ENCODE measurements at regions not wholly inside any gene's neighbourhood (a gene's known extent, or its start where the extent isn't known, plus 50 kb on each side); places are given as distances from the start of the nearest gene placed in this dataset.

DNA sequence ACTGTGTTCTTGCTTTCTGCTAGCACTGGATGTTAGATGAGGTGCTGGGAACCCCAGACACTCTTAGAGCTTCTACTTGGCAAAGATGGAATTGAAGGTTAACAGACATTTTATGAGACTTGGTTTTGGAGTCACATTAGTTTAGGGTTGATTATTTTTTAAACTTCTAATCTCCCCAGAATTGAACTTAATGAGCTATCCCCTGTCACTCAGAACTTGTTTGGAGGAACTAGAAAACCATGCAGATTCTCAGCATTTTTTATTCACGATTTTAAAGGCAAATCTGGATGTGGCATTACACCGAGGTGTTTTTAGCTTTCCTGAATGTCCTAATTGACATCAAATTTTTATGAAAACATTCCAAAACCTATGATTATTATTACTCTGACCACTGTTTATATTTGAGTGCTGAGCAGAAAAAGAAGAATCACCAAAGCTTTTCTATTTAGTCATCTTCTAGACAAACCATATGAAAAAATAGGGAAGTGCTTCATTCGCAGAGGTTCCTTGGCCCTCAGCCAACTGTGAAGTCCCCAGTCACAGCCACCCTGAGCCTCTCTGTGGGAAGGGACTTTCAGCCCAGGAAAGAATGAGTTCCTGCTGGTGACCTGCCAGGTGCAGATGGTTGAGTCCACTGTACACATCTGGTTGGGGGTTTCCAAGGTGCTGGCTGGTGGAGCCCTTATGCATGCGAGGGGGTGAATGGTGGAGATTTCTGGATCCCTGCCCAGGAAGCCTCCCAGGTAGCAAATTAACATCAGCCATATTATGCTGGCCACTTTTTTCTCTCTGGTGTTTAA is 196.0 kb upstream of the TOPAZ1 start:
- ATAC-seq = peak; percentile 93
- intact Hi-C loops (cut with micrococcal nuclease; ENCODE audit: unreplicated experiment) (loop anchor here (2.0 kb wide), 2 partner anchors 47 to 59 kb away; no protein-coding TSS in a partner anchor), in situ Hi-C loops (cut with MboI) (no loop called here)
- H3K36me3 ChIP-seq (ENCODE audit: control insufficient read depth in 2 of 2, insufficient read depth in 2 of 2, low read length in 1 of 2) = peaks cover 0 to 4% of the 10 kb centered on the region in 2 experiments; a peak in 1 of 4 replicates
- peak overlapping the region; percentile 74 for H3K4me2 ChIP-seq (ENCODE audit: control insufficient read depth, insufficient read depth)
- TSS peak; percentile 89 for BruUV-seq (replicated peaks)
- H3K9ac ChIP-seq (ENCODE audit: control insufficient read depth, insufficient read depth, low read length) = peak overlapping the region; percentile 44
- peaks cover 72% of the 10 kb centered on the region for H3K4me1 ChIP-seq (ENCODE audit: control insufficient read depth, insufficient read depth, low read length)
- WGBS (ENCODE audit: insufficient coverage, insufficient replicate concordance, low lambda C conversion rate, missing lambda C conversion rate) = 0% methylated on average over 4 of the region's 4 CpGs
- H3K79me2 ChIP-seq (ENCODE audit: control insufficient read depth, insufficient read depth, low read length) = peaks cover 40% of the 10 kb centered on the region
- no peak overlapping the region for H3K4me3 ChIP-seq
- H3K9me3 ChIP-seq (replicated peaks; ENCODE audit: control insufficient read depth, insufficient read depth, low read length) = no peaks in the 10 kb centered on the region; the same call in 2 of the 3 replicates
- ChIA-PET RAD21 (ENCODE audit: unreplicated experiment) (interaction anchor here (0.8 to 8.6 kb wide), 14 partner anchors 9 to 72 kb away, joined by 3 to 99 read pairs (median 7); no protein-coding TSS in a partner anchor), POLR2A (interaction anchor here (1.0 to 6.6 kb wide), 7 partner anchors 11 to 50 kb away, joined by 3 to 51 read pairs (median 5); no protein-coding TSS in a partner anchor), CTCF (interaction anchor here (0.7 to 5.5 kb wide), 11 partner anchors 9 to 69 kb away, joined by 3 to 46 read pairs (median 3); no protein-coding TSS in a partner anchor), SMC1A (ENCODE audit: uncharacterized antibody, unreplicated experiment) (interaction anchor here (0.7 to 7.7 kb wide), 17 partner anchors 8 to 166 kb away, joined by 3 to 92 read pairs (median 4); no protein-coding TSS in a partner anchor)
- H3K27me3 ChIP-seq (replicated peaks in 1 of 2; ENCODE audit: control insufficient read depth in 2 of 2, insufficient read depth in 2 of 2, low read length in 1 of 2) = no peaks in the 10 kb centered on the region
- peak; percentile 85 for FAIRE-seq
- no peaks in the 10 kb centered on the region for H4K20me1 ChIP-seq (ENCODE audit: control insufficient read depth, insufficient read depth)
- peak overlapping the region; percentile 93 for H3K27ac ChIP-seq (ENCODE audit: control insufficient read depth, insufficient read depth)
- H2AFZ ChIP-seq (ENCODE audit: control insufficient read depth, low read depth, low read length) = no peak overlapping the region
- DNase-seq (ENCODE audit: low read depth, low spot score) = peak; percentile 98
- TF ChIP-seq YBX1 (IDR thresholded peaks at IDR 0.05) (no peak), PRDM15 (CRISPR knock-in tag; IDR thresholded peaks at IDR 0.05) (no peak), CBFB (IDR thresholded peaks at IDR 0.05; ENCODE audit: low read depth) (0 out of 2 replicates have a peak, but pooled peaks have one; percentile 60), NBN (IDR thresholded peaks at IDR 0.05) (peak; percentile 86), ZNF217 (IDR thresholded peaks at IDR 0.05) (peak; percentile 81; the same call in 1 of the 2 replicates), KAT2A (conservative IDR thresholded peaks at IDR 0.05; ENCODE audit: control insufficient read depth, low read depth, low read length) (no peak), ZSCAN29 (IDR thresholded peaks at IDR 0.05) (no peak), ZBTB11 (CRISPR knock-in tag; IDR thresholded peaks at IDR 0.05) (no peak), HCFC1 (IDR thresholded peaks at IDR 0.05; ENCODE audit: low read length) (no peak), EED (IDR thresholded peaks at IDR 0.05; ENCODE audit: low read depth) (peak; percentile 97), ZZZ3 (IDR thresholded peaks at IDR 0.05; ENCODE audit: control insufficient read depth, insufficient read length, low read depth) (no peak), SREBF1 (IDR thresholded peaks at IDR 0.05; ENCODE audit: low read length) (peak; percentile 36; the same call in 1 of the 2 replicates), NRF1 (conservative IDR thresholded peaks at IDR 0.05; ENCODE audit: low read depth, low read length) (no peak), IRF4 (IDR thresholded peaks at IDR 0.05; ENCODE audit: low read depth, low read length) (peak; percentile 84)
- TF ChIP-seq, protein P1, sequence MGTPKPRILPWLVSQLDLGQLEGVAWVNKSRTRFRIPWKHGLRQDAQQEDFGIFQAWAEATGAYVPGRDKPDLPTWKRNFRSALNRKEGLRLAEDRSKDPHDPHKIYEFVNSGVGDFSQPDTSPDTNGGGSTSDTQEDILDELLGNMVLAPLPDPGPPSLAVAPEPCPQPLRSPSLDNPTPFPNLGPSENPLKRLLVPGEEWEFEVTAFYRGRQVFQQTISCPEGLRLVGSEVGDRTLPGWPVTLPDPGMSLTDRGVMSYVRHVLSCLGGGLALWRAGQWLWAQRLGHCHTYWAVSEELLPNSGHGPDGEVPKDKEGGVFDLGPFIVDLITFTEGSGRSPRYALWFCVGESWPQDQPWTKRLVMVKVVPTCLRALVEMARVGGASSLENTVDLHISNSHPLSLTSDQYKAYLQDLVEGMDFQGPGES (IDR thresholded peaks at IDR 0.05) = no peak
